GM19324 (cell line): ENCODE measurements at regions not wholly inside any gene's neighbourhood (a gene's known extent, or its start where the extent isn't known, plus 50 kb on each side); places are given as distances from the start of the nearest gene placed in this dataset.
"Not testable (repeated sequence)": the region's sequence is repeated elsewhere in the genome, so short reads cannot be mapped to it uniquely, and the experiment has no call there.

Experiments
- ATAC-seq: cut with Tn5 transposase; IDR thresholded peaks from one replicate; pipeline ENCODE4 v1.9.1; 2021; ENCODE audit warnings: mild to moderate bottlenecking, moderate library complexity; ENCODE audit not compliant: unreplicated experiment, low FRiP score

DNA sequence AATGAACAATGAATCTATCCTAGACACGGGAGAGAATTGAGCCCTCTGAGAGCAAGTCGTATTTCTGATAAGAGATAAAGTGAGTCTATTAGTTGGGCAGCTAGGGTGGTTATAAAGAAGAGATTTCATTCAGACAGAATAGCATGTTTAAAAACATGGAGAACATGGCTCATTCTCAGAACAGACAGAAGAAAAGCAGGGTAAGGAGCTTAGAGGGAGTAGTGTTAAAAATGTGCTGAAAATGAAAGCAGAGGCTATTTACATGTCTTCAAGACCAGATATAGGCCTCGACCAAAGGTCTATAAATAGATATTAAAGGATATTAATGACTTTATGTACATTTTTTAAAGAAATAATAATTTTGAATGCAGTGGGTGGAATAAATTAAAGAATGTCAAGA, 149.5 kb downstream of the SLITRK1 start:
- no peak for ATAC-seq

DNA sequence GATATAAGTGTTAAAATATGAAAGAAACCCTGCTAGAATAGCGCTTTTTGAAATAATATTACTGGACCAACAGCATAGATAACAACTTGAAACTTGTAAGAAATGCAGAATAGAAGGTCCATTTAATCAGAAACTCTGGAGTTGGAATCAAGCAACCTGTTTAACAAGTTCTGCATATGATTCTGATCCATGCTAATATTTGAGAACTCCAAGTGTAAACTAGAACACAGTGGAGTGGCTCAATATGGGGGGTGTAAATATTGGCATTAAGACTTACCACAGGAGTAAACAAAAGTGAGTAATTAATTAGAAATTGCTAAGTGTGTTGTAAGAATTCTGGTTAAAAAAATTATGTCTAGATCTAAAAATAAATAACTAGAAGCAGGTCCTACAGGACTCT, 151.2 kb downstream of the SLITRK1 start:
- no peak for ATAC-seq

DNA sequence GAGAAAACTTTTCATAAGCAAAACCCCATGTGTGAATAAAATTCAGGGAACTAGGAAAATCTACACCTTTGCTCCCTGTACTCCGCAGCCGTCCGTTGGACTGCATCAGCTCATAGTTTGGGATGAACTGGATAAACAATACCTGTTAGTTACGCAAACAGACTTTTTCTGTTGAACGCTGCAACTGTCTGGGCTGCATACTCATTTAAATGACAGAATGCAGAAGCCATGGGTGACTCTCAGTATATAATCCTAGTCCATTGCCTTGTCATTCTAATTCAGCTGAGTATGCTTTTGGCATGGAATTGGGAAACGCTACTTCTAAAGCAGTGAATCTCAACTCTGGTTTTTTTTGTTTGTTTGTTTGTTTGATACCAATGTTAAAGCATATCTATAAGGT, 151.6 kb downstream of the SLITRK1 start:
- ATAC-seq, result no peak

DNA sequence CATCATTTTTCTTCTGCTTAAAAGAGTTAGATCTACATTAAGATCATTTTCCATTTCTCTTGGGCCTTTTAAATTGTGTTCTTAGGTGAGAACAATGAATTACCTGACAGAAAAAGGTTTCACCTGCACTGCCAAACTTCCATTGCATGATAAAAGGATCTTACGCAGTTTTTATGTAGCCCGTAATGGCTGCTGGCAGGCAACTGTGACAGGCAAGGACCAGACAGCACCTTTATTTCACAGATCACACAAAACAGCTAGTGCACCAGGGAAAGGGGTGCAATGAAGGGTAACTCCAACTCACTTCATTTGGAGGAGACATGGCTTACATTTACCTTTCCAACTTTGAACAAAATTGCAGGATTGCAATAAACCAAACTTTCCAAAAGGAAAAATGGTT, 159.8 kb downstream of the SLITRK1 start:
- ATAC-seq, result no peak

DNA sequence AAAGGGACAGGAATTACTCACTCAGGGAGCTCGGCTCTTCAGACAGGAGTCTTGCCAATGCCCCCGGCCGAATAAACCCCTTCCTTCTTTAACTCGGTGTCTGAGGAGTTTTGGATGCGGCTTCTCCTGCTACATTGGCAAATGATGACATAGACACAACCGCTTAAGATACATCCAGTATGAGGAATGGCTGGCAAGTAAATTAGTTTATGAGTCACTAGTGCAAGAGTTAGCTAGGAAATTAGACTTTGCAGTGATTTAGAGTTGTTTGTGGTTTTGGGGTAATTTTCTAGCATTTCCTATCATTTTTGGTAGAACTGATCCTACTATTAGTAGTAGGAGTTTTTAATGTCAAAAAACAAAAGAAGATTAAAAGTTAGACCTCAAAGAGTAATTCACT, 166.2 kb downstream of the SLITRK1 start:
- no peak for ATAC-seq

DNA sequence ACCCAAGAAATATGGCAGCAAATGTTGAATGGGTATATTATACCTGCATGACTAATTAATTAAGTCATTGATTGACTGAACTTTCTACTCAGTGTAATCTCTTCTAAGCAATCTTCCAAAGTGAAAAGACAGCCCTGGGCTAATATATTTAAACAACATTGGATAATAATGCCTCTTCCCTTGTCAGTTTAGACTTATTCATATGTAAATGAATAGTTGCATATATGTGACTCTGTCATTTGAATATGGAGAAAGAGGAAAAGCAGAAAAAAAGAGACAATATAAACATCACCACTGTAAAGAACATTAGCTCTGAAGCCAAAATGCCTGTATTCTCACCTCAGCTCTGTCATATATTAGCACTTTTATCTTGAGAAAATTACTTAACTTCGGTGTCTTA, 168.0 kb downstream of the SLITRK1 start:
- ATAC-seq, result no peak

DNA sequence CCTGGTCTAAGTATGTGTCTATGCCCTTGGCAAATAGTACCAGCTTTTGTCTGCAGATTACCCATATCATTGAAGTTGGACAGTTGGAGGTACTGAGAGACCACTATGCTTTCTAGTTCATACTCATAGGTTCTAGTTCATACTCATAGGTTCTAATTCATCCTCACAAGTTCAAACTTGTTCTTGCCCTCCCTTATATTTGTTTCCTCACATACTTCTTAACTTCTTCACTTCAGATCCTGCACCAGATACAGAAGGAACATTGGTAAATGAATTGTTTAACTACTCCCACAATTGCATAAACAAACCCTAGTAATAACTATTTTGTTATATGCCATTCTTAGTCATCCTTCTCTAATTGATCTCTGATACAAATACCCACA, 172.2 kb downstream of the SLITRK1 start:
- no peak for ATAC-seq

DNA sequence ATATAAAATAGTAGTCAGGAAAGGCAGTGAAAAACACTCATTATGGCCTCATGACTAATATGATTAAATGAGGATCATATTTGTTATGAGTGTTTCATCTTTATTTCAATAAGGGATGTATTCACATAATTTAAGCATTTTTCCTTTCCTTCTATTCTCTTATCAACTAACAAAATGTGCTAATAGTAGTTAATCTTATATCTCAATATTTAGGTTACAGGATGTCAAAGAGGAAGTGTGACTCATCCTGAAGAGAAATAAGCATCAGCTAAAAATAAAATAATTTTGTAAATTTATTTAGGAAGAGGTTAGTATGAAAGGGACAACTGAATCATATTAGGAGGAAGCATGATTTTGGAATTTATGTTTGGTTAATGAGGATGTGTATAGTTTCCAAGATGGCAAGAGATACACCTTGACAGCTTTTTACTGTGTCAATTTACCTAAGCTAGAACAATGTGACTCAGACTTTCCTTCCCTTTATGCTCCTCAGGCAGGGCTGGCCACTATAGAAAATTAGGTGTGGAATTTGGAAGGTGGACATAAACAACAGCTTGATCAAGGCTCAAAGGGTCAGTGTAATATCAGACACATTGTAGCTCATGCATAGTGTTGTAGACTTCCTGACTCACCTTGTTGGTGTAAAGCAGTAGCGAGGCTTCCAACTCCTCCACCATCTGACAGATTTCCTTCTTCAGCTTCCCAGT, 172.7 kb downstream of the SLITRK1 start:
- ATAC-seq, result no peak

DNA sequence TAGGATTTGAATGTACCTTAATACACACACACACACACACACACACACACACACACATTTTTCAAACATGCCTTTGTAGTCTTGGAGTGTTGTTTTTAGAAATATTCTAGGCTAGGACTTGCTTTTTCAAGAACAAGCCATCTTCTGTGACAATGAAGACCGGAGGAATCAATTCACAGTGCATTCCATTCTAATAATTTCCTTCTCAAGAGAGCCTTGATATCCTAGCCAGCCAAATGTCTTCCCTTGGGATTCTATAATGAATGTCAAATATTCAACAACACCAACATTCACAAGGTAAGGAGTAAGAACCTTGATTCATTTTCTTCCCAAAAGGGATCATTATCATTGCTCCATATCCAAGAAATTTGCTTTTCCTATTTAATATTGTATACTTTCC, 180.3 kb downstream of the SLITRK1 start:
- ATAC-seq, result no peak

DNA sequence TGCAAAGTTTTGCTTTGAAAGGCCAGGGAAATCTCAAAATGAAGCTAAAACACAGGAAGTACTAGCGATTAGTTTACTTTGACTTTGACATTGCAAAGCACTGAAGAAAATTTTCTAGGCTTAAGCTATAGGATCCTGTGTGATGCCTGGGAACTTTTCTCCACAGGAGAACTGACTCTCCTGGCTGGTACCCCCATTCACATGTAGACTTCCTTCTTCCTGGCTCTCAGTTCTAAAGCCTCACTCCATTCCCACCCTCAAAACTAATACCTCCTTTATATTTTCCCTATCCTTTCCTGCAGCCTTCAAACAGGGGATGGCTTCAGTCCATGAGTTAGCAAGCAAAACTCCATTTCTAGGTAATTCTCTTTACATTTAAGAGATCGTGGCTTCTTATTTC, 189.5 kb downstream of the SLITRK1 start:
- no peak for ATAC-seq

DNA sequence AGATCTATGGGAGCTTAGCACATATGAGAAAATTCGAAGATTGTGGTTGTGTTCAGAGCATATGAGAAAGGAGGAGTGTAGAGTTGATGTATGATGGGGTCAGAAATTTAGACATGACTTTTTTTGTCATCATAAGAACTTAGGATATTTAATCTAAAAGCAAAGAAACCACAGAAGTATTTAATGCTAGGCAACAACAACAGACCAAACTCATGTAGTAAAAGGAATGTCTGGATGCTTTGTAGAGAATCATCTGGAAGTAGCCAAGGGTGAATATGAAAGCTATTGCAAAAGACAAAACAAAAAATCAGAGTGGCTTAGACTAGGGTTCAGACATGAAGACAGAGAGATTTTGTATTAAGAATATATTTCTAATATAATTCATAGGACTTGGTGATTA, 190.3 kb downstream of the SLITRK1 start:
- ATAC-seq, result no peak

DNA sequence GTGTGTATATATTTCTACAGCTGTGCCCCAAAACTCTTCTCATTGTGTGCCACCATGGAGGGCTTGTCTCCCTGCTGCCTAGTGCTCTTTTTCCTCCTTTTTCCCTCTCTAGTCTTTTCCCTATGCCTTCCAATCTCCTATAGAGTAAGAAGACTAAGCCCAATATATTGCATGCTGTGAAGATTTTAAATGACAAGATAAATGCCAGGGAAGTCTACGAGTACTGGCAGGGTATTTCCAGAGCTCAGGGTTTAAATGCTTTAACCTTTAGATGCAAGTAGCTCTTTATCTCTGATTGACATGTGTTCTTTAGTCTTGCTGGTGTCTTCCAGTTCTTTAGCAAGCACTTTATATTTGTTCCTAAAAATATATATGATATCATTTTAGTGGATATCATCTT, 200.7 kb downstream of the SLITRK1 start:
- no peak for ATAC-seq

DNA sequence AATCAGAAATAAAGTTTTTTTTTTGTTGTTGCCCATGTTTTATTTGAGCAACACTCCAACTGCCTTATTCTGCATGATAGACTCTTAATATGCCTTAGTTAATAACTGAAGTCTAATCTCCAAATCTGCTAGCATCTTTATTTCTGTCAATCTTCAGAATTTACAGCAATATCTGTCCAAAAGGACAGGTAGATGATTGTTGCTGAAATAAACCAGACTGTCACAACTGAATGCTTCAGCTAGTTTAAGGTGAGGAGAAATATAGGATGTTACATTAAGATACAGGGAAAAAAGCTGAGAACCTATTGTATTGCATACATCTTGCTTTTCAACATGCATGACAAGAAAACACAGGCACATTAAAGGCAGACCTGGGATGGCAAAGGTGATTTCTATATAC, 204.3 kb downstream of the SLITRK1 start:
- ATAC-seq, result no peak

DNA sequence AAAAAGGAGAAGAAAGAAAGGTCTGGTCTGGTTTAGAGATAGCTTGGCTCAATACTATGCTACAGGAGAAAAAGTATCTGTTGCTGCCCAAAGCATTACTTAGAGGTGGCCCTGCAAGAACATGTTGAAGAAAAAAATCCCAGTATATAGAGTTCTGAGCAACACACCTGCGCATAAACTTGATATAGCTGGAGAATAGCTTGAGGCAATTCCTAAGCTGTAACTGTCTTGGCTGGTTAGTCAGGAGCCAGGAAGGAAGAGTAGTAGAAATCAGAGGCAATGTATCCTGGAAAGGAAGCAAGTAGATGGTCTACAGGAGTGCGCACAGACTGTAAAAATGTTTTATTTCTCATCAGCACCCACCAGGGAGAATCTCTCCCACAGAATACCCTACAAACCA, 209.7 kb downstream of the SLITRK1 start:
- ATAC-seq, result no peak

DNA sequence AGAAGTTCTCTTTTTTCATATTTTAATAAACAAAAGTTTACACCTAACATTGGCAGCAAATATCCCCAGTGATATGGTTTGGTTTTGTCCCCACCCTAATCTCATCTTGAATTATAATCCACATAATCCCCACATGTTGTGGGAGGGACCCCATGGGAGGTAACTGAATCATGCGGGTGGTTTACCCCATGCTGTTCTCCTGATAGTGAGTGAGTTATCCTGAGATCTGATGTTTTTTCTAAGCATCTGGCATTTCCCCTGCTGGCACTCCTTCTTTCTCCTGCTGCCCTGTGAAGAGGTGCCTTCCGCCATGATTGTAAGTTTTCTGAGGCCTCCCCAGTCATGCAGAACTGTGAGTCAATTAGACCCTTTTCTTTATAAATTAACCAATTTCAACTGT, 214.7 kb downstream of the SLITRK1 start:
- no peak for ATAC-seq

DNA sequence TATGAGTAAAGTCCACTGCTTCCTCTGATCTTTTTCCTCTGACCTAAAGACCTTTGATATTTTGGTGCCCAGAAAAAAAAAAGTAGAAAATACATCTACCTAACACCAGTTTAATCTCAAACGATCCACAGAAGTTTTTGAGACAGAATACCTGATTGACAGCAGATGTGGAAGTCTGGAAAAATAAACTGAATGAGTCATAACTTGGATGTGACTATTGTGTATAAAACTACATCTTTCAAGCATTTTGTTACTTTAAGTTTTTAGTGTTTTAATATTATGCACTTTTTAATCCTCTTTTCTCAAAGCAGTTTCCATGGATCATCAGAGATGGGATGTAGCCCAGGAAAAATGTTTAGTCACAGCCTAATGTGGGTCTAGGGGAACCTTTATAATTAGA, 216.1 kb downstream of the SLITRK1 start:
- no peak for ATAC-seq

DNA sequence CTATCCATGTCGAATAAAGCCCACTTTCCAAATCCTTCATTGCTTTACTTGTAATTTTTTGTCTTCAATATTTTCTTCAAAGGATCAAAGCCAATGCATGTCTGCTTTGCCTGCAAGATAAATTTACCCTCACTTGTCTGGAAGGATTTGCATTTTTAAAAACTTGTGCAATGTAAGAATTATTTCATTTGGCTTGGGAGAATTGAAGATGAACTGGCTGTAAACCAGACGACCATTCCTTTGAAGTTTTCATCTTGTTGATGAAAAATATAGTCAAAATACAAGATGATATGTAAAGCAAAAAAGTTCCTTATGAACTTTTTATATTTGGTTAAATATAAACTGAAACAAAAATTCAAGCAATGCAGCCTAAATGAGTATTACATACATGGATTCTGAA, 225.0 kb downstream of the SLITRK1 start:
- ATAC-seq, result no peak

DNA sequence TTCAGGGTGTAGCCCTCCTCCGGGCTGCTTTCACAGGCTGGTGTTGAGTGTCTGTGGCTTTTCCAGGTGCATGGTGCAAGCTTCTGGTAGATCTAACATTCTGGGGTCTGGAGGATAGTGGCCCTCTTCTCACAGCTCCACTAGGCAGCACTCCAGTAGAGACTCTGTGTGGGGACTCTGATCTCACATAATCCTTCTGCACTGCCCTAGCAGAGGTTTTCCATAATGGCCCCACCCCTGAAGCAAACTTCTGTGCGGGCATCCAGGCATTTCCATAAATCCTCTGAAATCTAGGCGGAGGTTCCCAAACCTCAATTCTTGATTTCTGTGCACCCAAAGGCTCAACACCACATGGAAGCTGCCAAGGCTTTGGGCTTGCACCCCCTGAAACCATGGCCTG, 239.7 kb downstream of the SLITRK1 start:
- not testable (repeated sequence) for ATAC-seq

DNA sequence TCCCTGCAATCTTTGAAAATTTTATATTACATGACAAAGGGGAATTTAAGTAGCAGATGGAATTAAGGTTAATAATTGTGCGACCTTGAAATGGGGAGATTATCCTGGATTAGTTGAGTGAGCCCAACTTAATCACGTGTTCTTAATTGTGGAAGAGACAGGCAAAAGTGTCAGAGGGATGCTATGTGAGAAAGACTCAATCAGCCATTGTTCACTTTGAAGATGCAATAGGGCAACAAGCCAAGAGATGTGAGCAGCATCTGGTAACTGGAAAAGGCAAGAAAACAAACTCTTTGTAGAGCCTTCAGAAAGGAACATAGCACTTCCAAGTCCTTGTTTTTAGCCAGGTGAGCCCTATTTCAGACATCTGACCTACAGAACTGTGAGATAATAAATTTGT, 247.7 kb downstream of the SLITRK1 start:
- ATAC-seq, result no peak

DNA sequence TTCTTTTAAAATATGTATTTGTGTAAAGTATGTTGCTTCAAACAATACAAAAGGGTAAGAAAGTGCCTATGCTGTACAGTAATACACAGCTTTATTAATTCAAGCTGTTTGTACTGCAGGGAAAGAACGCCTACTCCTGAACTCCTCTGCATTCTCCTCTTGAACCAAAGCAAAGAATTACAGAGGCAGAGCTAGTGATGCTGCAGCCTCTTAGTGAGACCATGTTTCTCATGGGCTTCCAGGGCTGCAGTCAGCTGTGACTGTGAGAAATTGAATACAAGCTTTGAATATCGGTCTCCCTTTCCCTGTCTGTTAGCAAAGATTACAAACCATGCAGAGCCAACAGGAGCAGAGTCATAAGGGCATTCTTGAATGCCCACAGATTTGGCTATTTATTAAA, 248.5 kb downstream of the SLITRK1 start:
- ATAC-seq, result no peak

DNA sequence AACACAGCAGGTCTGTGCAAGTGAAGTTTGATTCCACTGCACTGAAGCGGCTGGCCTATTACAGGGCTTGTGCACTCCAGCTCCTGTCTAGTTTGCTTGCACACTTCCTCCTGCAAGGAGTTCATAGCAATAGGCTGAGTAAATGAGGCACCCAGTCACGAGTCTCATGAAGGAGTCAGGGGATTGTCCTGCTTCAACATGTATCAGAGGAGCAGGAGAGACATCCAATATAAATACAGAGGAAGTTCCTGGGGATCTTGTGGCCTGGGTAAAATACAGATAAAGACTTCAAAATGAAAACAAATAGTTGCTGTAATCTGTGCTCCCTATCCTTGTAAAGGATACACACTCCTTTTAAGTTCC, 259.9 kb downstream of the SLITRK1 start:
- no peak for ATAC-seq

DNA sequence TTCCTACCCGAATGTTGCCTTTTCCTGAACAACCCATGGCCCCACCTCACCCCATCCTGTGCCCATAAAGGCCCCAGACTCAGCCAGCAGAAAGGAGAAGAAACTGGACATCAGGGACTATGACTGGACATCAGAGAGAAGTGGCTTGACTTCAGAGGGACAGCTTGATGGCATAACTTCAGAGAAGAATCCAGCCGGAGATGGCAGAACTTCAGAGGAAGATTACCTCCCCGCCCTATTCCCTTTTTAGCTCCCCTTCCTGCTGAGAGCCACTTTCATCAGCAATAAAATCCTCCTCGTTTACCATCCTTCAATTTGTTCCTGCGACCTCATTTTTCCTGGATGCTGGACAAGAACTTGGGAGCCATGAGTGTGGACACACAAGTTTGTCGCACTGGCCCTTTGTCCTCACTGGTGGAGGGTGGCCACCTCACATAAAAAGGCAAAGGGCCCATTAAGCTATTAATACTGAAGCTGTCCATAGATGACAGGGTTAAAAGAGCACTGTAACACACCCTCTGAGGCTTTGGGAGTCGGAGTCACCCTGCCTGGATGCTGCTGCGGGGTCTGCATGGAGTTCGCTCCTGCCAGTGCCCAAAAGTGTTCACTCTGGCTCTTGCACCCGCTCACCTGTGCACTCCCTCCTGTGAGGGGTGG, 260.4 kb downstream of the SLITRK1 start:
- ATAC-seq, result no peak
